Fibroblast of peridontal ligament (primary cell): ENCODE measurements at regions not wholly inside any gene's neighbourhood (a gene's known extent, or its start where the extent isn't known, plus 50 kb on each side); places are given as distances from the start of the nearest gene placed in this dataset.
"Not testable (repeated sequence)": the region's sequence is repeated elsewhere in the genome, so short reads cannot be mapped to it uniquely, and the experiment has no call there.

Experiments
- DNase-seq: peaks from one replicate; pipeline ENCODE4 v3.0.0-alpha.2; 2010; ENCODE audit errors: extremely low read depth

DNA sequence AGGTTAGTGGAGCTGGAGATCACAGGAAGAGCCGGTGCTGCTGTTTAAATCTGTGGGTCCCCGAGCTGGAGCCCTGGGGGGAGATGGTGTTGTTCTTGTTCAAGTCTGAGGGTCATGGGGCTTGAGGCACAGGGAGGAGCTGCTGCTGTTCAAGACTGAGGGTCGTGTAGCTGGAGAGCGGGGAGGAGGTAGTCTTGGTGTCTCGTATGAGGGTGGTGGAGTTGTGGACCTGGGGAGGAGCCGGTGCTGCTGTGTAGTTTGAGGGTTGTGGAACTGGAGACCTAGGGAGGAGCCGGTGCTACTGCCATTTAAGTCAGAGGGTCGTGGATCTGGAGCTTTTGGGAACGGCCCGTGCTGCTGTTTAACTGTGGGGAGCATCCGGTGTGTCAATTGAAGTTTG, 112.2 kb upstream of the SULF2 start:
- DNase-seq = no peak

GRCh38 chr20:47892681-47893080, 107.4 kb upstream of the SULF2 start:
- not testable (repeated sequence) for DNase-seq

GRCh38 chr20:47890708-47891107, 105.4 kb upstream of the SULF2 start:
- DNase-seq = not testable (repeated sequence)

GRCh38 chr20:47889751-47890150, 104.5 kb upstream of the SULF2 start:
- not testable (repeated sequence) for DNase-seq

DNA sequence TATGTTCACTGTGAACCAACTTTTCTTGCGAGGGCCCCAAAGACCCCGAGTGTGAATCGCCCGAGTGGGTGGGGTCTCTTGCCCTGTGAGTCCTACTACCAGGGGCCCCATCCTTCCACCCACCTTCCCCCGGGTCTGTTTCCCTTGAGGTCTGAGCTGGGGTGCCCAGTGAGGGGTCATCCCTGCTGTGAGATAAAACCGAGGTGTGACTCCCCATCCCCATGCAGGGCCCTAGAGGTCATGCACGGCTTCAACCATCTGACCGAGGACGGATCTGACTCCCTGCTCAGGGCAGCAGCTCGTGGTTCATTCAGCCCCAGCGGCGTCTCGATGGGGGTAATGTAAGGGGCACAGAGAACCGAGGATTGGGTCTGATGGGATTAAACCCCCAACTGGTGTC, 103.1 kb upstream of the SULF2 start:
- DNase-seq = no peak

DNA sequence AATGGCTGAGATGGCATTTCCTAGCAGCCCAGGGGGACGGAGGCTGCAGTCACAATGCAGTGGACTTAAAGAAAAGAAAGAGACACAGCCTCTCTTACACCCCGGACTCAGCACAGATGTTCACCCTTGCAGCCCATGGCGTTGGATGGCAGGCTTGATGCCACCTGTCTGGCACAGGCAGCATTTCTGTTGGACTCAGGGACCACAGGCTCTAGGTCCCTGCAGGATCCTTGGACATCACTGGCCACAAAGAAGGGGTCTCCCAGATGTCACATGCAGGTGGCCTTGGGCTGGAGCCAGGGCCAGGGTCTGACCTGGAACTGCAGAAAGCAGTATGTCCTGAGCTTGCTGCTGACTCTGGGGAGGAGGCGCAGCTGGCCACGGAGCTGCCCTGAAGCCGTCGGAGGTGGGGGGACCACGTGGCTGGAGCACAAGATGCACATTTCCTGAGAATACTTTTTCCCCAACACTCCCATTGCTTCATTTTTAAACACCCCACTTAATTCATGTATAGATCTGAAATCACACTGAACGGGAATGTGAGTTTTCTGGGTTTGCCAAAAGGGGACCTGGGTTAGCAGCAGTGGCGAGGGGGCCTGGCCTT, 102.3 kb upstream of the SULF2 start:
- no peak for DNase-seq

DNA sequence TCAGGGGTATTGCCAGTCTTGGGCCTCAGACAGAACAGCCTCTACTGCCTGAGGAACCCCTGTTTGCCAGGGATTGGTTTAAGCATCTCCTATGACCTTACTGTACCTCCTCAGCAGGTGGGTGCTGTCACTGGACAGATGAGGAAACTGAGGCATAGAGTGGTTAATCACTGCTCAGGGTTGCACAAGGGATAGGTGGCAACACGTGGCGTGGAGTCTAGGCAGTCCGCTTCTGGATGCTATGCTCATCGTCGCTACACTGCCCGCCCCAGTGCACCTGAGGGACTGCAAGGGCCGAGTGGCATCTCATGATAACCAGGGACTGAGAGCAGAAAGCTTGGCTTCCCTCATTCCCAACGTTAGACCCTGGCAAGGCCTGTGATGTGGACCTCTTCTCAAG, 101.8 kb upstream of the SULF2 start:
- no peak for DNase-seq

GRCh38 chr20:47886454-47887041, 101.3 kb upstream of the SULF2 start:
- no peak for DNase-seq

DNA sequence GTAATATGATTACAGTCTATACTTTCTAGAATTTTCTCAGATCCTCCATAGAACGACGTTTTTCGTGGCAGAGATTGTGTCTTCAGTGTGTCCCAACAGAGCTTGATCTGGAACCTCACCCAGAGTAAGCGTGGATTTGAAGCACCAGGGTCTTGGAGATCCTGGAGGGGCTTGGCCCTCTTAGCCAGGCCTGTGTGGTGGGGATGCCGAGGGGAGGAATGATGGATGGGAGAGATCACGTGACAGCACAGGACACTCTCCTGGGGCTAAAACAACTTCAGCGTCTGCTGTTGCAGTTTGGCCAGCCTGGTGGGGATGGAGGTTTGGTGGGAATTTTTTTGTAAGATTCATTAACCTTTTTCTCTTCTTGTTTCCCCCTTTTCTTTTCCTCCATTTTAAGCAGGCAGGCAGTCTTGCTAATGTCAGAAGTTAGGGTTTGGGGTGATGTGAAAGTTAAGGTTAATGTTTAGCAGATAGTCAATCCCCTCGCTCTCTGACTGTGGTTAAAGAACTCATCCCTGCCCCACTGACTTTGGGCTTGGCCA, 100.7 kb upstream of the SULF2 start:
- no peak for DNase-seq

- not testable (repeated sequence) for DNase-seq
Observed at GRCh38 chr20:47883940-47884339, 98.7 kb upstream of the SULF2 start.

- no peak for DNase-seq
Observed at GRCh38 chr20:47883186-47883585, 97.9 kb upstream of the SULF2 start.

- DNase-seq = no peak
Observed at GRCh38 chr20:47879771-47880170, 94.5 kb upstream of the SULF2 start.

DNA sequence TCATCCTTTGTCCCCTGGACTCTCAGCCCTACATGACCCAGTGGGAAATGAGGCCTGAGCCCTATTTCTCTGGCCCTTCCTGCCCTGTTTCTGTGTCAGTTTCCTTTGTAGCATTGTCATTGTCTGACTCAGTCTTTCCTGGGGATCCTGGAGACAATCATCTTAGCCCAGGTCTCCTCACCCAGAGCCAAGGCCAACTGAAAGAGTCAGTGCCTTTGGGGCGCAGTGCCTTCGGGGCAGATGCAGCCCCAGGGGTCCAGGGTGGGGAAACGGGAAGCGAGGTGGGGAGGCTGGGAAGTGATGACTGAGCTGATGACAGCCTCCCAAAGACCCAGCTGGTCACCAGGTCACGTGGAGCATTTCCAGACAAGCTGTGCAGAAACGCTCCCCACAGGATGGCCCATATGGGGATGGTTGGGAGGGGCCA, 93.3 kb upstream of the SULF2 start:
- no peak for DNase-seq

- no peak for DNase-seq
Observed at GRCh38 chr20:47876311-47877088, 91.2 kb upstream of the SULF2 start.

GRCh38 chr20:47875297-47876025, 90.2 kb upstream of the SULF2 start:
- DNase-seq = no peak

DNA sequence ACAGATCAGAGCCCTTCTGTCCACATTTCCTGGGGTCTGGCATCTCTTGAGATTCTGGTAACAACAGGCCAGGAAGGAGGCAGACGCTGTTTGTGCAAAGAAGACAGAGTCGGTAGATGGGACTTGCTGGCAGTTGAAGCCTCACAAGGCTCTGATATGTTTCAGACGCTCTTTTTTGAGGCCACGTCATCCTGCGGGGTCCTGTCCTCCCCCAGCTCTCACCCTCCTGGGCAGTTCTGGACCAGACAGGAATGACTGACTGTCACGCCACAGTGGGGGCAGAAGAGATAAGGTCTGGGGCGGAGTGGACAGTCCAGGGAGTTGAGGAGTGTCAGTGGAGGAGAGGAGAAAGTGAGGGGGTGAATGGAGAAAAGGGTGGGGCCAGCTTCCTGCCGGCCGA, 87.1 kb upstream of the SULF2 start:
- DNase-seq = no peak

DNA sequence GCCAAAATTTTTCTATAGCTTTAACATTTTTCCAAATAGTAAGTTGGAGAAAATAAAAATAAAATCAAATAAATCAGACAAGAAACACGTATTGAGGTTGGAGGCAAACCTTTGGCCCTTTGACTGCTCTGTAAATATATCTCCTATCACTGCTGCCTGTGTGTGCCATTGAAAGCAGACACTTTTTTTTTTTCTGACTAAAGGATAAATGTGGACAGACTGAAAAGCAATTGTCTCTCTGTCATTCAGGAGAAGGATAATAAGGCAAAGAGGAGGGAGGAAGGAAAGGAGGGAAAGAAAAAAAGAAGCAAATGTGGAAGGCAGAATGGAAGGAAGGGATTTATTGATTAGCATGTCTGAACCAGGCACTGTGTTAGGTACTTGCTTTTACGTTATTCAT, 85.2 kb upstream of the SULF2 start:
- no peak for DNase-seq

DNA sequence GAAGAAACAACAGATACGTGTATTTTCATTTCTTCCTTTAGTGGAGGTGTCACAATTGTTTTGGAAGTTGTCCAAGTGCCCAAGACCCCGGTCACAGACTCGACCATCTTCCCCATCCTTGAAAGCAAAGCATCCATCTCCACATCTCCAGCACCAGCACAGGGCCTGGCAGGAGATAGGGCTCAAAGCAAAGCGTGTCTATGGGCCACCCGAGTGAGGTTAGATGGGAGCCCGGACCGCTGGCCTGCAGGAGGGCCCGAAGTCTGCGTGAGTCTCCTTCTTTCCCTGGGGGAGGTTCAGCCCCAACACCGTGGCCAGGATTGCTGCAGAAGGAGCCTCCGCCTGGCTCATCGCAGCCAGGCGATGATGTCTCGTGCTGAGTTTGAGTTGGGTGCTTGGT, 83.5 kb upstream of the SULF2 start:
- DNase-seq = no peak

GRCh38 chr20:47868236-47868635, 83.0 kb upstream of the SULF2 start:
- no peak for DNase-seq

DNA sequence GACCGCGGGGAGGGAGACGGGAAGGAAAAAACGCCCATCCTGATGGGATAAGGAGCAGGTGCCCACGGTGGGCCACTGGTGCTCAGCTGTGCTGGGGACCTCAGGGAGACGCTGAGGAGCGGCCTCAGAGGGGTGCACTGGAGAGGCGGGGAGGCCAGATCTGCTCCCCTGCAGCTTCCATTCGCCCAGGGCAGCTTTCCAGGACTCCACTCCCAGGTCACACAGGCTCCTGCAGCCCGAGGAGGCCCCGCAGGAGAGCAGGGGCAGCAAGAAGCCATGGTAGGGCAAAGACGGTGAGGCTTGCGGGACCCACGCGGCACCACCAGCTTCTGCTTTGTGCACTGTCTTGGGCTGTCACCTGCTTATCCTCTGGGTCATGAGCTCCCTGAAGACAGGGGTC, 82.5 kb upstream of the SULF2 start:
- no peak for DNase-seq

DNA sequence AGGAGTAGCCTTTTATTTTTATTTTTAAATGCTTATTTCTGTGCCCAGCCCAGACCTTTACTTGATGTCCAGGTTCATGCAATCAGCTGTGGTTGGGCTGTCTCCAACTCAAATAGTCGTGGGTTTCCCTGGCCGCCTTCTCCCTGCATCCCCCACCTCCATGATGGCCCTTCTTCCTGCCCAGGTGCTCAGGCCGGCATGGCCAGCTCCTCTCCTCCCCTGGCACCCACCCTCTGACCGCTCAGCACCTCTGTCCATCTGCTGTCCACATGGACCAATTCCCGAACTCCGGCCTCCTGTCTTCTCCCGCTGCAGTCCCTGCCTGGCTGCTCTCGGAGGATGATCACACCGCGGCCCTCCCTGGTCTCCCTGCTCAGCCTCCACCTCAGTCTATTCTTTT, 81.2 kb upstream of the SULF2 start:
- DNase-seq = no peak

- no peak for DNase-seq
Observed at GRCh38 chr20:47865912-47866311, 80.6 kb upstream of the SULF2 start.
